ENCODE measurements at regions not wholly inside any gene's neighbourhood (a gene's known extent, or its start where the extent isn't known, plus 50 kb on each side); places are given as distances from the start of the nearest gene placed in this dataset.
"Not testable (repeated sequence)": the region's sequence is repeated elsewhere in the genome, so short reads cannot be mapped to it uniquely, and the experiment has no call there.

DNA sequence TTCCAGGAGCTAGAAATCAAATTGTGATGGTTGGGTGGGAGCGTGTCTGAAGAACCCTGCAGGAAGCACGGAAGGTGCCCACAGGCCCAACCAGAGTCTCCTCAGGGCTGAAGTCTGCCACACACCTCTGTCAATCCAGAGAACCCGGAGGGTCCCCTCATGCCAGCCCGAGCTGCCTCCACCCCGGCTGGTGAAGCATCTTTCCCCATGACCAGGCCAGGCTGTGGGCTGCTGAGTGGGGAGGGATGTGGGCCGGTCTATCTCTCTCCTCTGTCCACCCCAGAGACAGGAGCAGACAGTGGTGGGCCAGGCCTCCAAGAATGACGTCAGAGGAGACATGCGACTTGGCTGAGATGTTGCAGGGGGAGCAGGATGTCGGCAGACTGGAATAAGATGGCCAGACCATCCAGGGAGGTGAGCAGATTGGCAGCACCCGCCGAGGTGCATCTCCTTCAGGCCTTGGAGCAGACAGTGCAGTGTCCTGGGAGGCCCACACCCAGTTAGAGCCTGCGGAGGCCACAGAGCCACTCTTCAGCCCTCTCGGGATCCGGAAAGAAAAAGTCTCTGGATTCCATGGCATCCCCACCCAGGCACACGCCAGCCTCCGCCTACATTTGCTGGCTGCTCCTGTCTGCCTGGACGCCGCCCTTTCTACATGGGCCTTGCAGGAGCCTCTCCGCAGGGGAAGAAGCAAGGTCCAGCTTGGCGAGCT, 1524.9 kb downstream of the BRD1 start:
- in situ Hi-C loops (cut with HindIII; ENCODE audit: low pct_unique_long_range_greater_than_20kb, low sequenced_read_pairs) = no loop called here
- TF ChIP-seq JUND (IDR thresholded peaks at IDR 0.05; ENCODE audit: low read depth) = no peak
- no peak for DNase-seq (ENCODE audit: low read depth in 1 of 2, low spot score in 1 of 2)

GRCh38 chr22:48301908-48302307, 1525.8 kb downstream of the BRD1 start:
- in situ Hi-C loops (cut with HindIII; ENCODE audit: low pct_unique_long_range_greater_than_20kb, low sequenced_read_pairs) = no loop called here
- DNase-seq (ENCODE audit: low read depth in 1 of 2, low spot score in 1 of 2) = no peak
- TF ChIP-seq JUND (IDR thresholded peaks at IDR 0.05; ENCODE audit: low read depth) = no peak

- no peak for DNase-seq (ENCODE audit: low read depth in 1 of 2, low spot score in 1 of 2)
- TF ChIP-seq JUND (IDR thresholded peaks at IDR 0.05; ENCODE audit: low read depth) = no peak
- in situ Hi-C loops (cut with HindIII; ENCODE audit: low pct_unique_long_range_greater_than_20kb, low sequenced_read_pairs) = no loop called here
These were observed 1526.3 kb downstream of the BRD1 start for GRCh38 chr22:48301421-48301820.

GRCh38 chr22:48300877-48301276, 1526.8 kb downstream of the BRD1 start:
- no peak for TF ChIP-seq JUND (IDR thresholded peaks at IDR 0.05; ENCODE audit: low read depth)
- no peak for DNase-seq (ENCODE audit: low read depth in 1 of 2, low spot score in 1 of 2)
- in situ Hi-C loops (cut with HindIII; ENCODE audit: low pct_unique_long_range_greater_than_20kb, low sequenced_read_pairs) = no loop called here

DNA sequence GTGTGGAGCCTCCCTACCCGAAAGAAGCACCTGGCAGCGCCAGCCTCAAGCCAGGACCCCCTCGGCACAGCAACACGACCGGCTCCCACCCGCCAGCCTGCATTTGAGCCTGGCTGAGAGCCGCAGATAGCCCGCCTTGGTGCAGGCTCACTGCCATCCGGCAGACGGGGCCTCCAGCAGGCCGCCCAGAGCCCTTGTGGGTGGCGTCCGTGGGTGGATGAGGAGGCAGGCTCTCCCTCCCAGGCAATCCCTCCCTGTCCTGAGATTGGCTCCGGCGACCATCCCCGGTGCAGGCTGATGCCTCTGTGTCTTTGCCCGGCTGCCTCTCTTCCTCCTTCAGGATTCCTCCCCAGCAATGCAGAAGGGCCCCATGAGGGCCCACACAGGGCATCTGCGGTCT, 1527.9 kb downstream of the BRD1 start:
- in situ Hi-C loops (cut with HindIII; ENCODE audit: low pct_unique_long_range_greater_than_20kb, low sequenced_read_pairs) = no loop called here
- no peak for DNase-seq (ENCODE audit: low read depth in 1 of 2, low spot score in 1 of 2)
- TF ChIP-seq JUND (IDR thresholded peaks at IDR 0.05; ENCODE audit: low read depth) = no peak

- TF ChIP-seq JUND (IDR thresholded peaks at IDR 0.05; ENCODE audit: low read depth) = no peak
- in situ Hi-C loops (cut with HindIII; ENCODE audit: low pct_unique_long_range_greater_than_20kb, low sequenced_read_pairs) = no loop called here
- no peak for DNase-seq (ENCODE audit: low read depth in 1 of 2, low spot score in 1 of 2)
These were observed 1528.5 kb downstream of the BRD1 start for GRCh38 chr22:48299124-48299523.

DNA sequence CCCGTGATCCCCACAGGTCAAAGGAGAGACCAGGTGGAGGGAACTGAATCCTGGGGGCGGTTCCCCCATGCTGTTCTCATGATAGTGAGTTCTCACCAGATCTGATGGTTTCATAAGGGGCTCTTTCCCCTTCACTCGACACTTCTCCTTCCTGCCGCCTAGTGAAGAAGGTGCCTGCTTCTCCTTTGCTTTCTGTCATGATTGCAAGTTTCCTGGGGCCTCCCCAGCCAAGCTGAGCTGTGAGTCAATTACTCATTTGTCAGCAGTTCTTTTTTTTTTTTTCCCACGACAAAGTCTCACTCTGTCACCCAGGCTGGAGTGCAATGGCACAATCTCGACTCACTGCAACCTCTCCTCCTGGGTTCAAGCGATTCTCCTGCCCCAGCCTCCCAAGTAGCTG, 1530.4 kb downstream of the BRD1 start:
- no peak for TF ChIP-seq JUND (IDR thresholded peaks at IDR 0.05; ENCODE audit: low read depth)
- in situ Hi-C loops (cut with HindIII; ENCODE audit: low pct_unique_long_range_greater_than_20kb, low sequenced_read_pairs) = no loop called here
- no peak for DNase-seq (ENCODE audit: low read depth in 1 of 2, low spot score in 1 of 2)

DNA sequence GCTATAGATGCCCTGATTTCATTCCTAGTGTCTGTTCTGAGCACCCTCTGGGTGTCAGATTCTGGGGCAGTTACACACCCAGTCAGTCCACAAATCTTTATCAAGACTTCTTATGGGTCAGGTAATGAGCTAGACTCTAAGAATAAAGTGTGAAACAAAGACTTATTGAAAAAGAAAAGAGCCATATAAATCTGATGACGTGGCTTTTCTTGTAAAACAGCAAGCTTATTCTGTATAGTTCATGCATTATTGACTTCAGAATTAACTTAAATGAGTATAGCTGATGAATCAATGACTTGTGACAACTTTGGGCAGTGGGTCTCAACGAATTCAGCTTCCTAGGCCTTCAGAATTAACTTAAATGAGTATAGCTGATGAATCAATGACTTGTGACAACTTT, 1527.5 kb downstream of the TBC1D22A start:
- in situ Hi-C loops (cut with HindIII; ENCODE audit: low pct_unique_long_range_greater_than_20kb, low sequenced_read_pairs); DNase-seq (ENCODE audit: low read depth in 1 of 2, low spot score in 1 of 2): not testable (repeated sequence)

GRCh38 chr22:48288376-48288940, 1526.0 kb downstream of the TBC1D22A start:
- DNase-seq (ENCODE audit: low read depth in 1 of 2, low spot score in 1 of 2) = no peak
- TF ChIP-seq JUND (IDR thresholded peaks at IDR 0.05; ENCODE audit: low read depth) = no peak
- in situ Hi-C loops (cut with HindIII; ENCODE audit: low pct_unique_long_range_greater_than_20kb, low sequenced_read_pairs) = no loop called here

DNA sequence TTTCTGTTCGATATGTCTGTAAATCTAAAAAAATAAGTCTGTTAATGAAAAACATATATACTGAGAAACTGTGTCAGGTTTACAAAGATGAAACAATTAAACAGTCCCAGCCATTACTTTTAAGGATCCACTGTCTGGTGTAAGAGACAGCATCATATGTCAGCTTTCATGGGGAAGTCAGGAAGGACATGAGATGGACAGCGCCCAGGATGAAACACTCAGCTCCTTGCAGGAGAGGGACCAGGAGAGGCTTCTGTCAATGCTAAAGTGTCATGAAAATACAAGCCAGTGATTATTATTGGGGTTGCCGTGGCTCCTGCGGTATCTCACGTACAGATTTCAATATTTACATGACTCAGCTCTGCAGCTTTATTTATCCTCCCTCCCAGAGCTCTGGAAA, 1524.6 kb downstream of the TBC1D22A start:
- in situ Hi-C loops (cut with HindIII; ENCODE audit: low pct_unique_long_range_greater_than_20kb, low sequenced_read_pairs) = no loop called here
- TF ChIP-seq JUND (IDR thresholded peaks at IDR 0.05; ENCODE audit: low read depth) = no peak

GRCh38 chr22:48284671-48285070, 1522.2 kb downstream of the TBC1D22A start:
- in situ Hi-C loops (cut with HindIII; ENCODE audit: low pct_unique_long_range_greater_than_20kb, low sequenced_read_pairs) = no loop called here

More for the DNA sequence above, 1524.6 kb downstream of the TBC1D22A start:
- no peak for DNase-seq (ENCODE audit: low read depth in 1 of 2, low spot score in 1 of 2)

DNA sequence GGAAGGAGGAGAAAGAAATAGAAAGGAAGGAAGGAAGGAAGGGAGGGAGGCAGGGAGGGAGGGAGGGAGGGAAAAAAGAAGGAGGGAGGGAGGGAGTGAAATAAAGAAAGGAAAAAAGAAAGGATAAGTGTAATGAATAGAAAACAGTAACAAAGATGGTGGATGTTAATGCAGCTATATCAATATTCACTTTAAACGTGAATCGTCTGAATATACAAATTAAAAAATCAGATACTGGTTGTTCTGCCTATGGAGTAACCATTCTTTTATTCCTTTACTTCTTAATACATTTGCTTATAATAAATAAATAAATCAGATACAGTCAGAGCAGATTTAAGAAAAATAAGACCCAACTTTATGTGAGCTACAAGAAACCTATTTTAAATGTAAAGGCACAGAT, 1520.4 kb downstream of the TBC1D22A start:
- TF ChIP-seq JUND (IDR thresholded peaks at IDR 0.05; ENCODE audit: low read depth) = no peak
- in situ Hi-C loops (cut with HindIII; ENCODE audit: low pct_unique_long_range_greater_than_20kb, low sequenced_read_pairs) = no loop called here
- no peak for DNase-seq (ENCODE audit: low read depth in 1 of 2, low spot score in 1 of 2)

More at GRCh38 chr22:48284671-48285070, 1522.2 kb downstream of the TBC1D22A start:
- TF ChIP-seq JUND (IDR thresholded peaks at IDR 0.05; ENCODE audit: low read depth) = no peak
- no peak for DNase-seq (ENCODE audit: low read depth in 1 of 2, low spot score in 1 of 2)

DNA sequence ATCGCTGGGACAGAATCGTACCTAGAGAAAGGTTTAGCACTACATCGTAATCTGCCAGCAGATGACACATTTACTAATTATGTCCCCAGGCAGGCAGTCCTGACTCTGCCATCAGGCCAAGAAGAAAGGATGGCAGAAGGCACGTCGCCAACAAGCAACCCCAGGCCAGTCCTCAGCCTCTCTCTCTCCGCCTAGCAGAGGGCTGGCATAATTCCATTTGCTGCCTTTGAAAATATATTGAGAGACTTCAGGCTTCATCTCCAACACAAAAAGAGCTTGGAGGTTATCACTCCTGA, 1517.0 kb downstream of the TBC1D22A start:
- no peak for DNase-seq (ENCODE audit: low read depth in 1 of 2, low spot score in 1 of 2)
- TF ChIP-seq JUND (IDR thresholded peaks at IDR 0.05; ENCODE audit: low read depth) = no peak
- in situ Hi-C loops (cut with HindIII; ENCODE audit: low pct_unique_long_range_greater_than_20kb, low sequenced_read_pairs) = no loop called here
